ENCODE measurements at regions not wholly inside any gene's neighbourhood (a gene's known extent, or its start where the extent isn't known, plus 50 kb on each side); places are given as distances from the start of the nearest gene placed in this dataset.

GRCh38 chr7:41586931-41587640 lies 115.8 kb downstream of the INHBA start:
- no peak overlapping the region for H3K27ac Mint-ChIP-seq
- DNase-seq (ENCODE audit: low spot score in 2 of 2) (no peak), ATAC-seq (no peak)
- peaks cover 0 to 4% of the 10 kb centered on the region in 2 donors for H3K36me3 Mint-ChIP-seq
- peaks cover 11 to 13% of the 10 kb centered on the region in 2 donors for H3K9me3 Mint-ChIP-seq

DNA sequence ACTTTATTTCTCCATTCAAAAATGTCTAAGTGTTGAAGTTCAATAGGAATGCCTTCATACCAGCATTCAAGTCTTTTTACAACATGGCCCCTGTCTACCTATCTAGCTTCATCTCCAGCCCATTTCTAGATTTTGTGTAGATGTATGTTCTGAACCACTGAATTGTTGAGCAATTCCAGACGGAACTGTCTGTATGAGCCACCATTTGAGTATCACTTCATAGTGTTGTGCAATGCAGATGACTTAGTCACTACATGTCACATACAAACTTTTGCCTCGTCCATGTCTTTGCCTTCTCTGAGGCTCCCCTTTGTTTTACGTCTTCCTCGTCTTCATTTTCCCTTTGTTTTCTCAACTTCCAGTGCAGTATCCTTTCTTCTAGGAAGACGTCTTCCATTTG lies 118.1 kb downstream of the INHBA start:
- Mint-ChIP-seq H3K27ac (no peak overlapping the region), H3K9me3 (peaks cover 17 to 19% of the 10 kb centered on the region in 2 donors), H3K36me3 (no peaks in the 10 kb centered on the region)
- DNase-seq (ENCODE audit: low spot score in 2 of 2) (no peak), ATAC-seq (no peak)

DNA sequence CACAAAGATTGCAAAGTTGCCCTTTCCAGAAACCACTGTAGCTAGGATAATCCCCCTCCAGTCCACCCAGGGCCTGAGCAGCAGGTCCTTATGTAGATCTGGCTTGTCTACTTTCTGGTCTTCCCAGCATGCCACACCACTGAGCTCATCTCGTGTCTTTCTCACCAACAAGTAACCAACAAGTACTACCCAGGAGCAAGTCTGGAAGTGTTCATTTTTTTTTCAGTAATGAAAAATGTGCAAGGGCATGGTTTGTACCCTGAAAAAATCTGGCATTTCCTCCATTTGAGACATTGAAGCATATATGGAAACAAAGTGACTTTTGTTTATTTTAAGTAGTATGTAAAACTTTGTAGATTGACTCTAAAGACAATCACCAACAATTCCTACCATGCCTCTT lies 120.8 kb downstream of the INHBA start:
- ATAC-seq (no peak), DNase-seq (ENCODE audit: low spot score in 2 of 2) (no peak)
- H3K9me3 Mint-ChIP-seq, result peaks cover 13 to 17% of the 10 kb centered on the region in 2 donors
- no peaks in the 10 kb centered on the region for H3K36me3 Mint-ChIP-seq
- H3K27ac Mint-ChIP-seq, result no peak overlapping the region

DNA sequence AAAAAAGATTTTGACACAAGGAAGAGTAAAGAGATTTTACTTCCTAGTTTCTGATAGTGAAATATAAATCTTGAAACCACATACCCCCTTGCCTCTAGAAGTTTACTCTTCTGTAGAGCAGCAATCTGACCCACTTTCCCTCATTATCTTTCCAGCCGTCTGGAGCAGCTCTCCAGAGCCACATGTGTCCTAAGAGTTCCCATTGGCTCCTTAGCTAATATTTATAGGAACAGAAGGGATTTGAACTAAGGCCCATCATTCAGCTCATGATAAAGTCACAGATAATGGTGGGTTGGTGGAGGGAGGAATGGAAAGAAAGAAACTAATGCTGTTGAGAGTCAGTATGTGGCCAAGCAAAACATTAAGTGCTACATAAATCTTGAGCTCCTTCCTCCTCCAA lies 121.8 kb downstream of the INHBA start:
- Mint-ChIP-seq H3K27ac (no peak overlapping the region), H3K9me3 (peaks cover 13 to 17% of the 10 kb centered on the region in 2 donors), H3K36me3 (no peaks in the 10 kb centered on the region)
- DNase-seq (ENCODE audit: low spot score in 2 of 2) (no peak), ATAC-seq (no peak)

- no peak for DNase-seq (ENCODE audit: low spot score in 2 of 2)
- ATAC-seq, result no peak
- Mint-ChIP-seq H3K36me3 (no peaks in the 10 kb centered on the region), H3K9me3 (peaks cover 13 to 17% of the 10 kb centered on the region in 2 donors), H3K27ac (no peak overlapping the region)
These were observed 122.6 kb downstream of the INHBA start for GRCh38 chr7:41579961-41580935.

- Mint-ChIP-seq H3K9me3 (peaks cover 13 to 17% of the 10 kb centered on the region in 2 donors), H3K27ac (no peak overlapping the region), H3K36me3 (no peaks in the 10 kb centered on the region)
- ATAC-seq (no peak), DNase-seq (ENCODE audit: low spot score in 2 of 2) (no peak)
These were observed 124.2 kb downstream of the INHBA start for GRCh38 chr7:41578700-41579099.

DNA sequence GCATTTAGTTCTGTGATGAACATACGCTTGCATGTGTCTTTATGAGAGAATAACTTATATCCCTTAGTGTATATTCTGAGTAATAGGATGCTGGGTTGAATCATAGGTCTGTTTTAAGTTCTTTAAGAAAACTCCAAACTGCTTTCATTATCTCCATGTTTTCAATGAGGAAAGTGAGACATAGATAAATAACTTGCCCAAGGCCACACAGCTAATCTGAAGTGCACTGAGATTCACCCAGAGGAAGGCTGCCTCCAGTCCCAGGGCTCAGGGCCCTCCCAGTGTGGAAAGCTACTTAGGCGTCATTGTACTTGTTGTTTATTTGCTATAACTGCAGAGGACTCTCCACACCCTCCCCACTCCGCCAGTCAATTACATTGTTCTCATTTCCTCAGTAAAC lies 126.7 kb downstream of the INHBA start:
- H3K9me3 Mint-ChIP-seq, result peaks cover 0 to 5% of the 10 kb centered on the region in 2 donors
- H3K27ac Mint-ChIP-seq, result no peak overlapping the region

DNA sequence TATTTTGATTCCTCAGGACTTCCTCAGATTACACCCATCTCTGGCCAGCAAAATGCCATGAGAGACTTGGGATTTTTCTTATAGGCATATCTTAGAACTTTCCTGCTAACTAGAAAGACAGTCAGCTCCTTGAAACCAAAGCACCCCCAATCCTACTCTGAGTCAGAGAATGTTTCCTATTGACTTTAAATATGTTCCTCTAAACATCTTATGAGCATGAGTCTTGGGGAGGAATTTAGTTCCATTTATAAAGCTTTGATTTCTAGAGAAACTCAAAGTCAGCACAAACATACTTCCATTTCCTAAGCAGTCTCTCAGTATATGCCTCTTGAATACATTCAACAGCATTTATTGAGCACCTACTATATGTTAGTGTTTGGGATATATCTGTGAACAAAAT lies 128.5 kb downstream of the INHBA start:
- DNase-seq (ENCODE audit: low spot score in 2 of 2) (no peak), ATAC-seq (no peak)
- Mint-ChIP-seq H3K27ac (no peak overlapping the region), H3K36me3 (no peaks in the 10 kb centered on the region), H3K9me3 (peaks cover 1 to 12% of the 10 kb centered on the region in 2 donors)

More for the DNA sequence above, 126.7 kb downstream of the INHBA start:
- DNase-seq (ENCODE audit: low spot score in 2 of 2), result no peak
- H3K36me3 Mint-ChIP-seq, result no peaks in the 10 kb centered on the region
- ATAC-seq, result no peak

- ATAC-seq (no peak), DNase-seq (ENCODE audit: low spot score in 2 of 2) (no peak)
- H3K27ac Mint-ChIP-seq, result no peak overlapping the region
- H3K9me3 Mint-ChIP-seq, result peaks cover 5 to 16% of the 10 kb centered on the region in 2 donors
- no peaks in the 10 kb centered on the region for H3K36me3 Mint-ChIP-seq
These were observed 129.0 kb downstream of the INHBA start for GRCh38 chr7:41573862-41574261.

- no peak overlapping the region for H3K27ac Mint-ChIP-seq
- H3K9me3 Mint-ChIP-seq, result peaks cover 5 to 16% of the 10 kb centered on the region in 2 donors
- no peaks in the 10 kb centered on the region for H3K36me3 Mint-ChIP-seq
- ATAC-seq, result no peak
- DNase-seq (ENCODE audit: low spot score in 2 of 2), result no peak
These were observed 129.4 kb downstream of the INHBA start for GRCh38 chr7:41573443-41573842.

- Mint-ChIP-seq H3K27ac (no peak overlapping the region), H3K36me3 (no peaks in the 10 kb centered on the region), H3K9me3 (peaks cover 5 to 16% of the 10 kb centered on the region in 2 donors)
- no peak for DNase-seq (ENCODE audit: low spot score in 2 of 2)
- no peak for ATAC-seq
These were observed 129.9 kb downstream of the INHBA start for GRCh38 chr7:41573015-41573414.

GRCh38 chr7:41571573-41571972 lies 131.3 kb downstream of the INHBA start:
- Mint-ChIP-seq H3K27ac (no peak overlapping the region), H3K9me3 (peaks cover 5 to 20% of the 10 kb centered on the region in 2 donors), H3K36me3 (no peaks in the 10 kb centered on the region)
- DNase-seq (ENCODE audit: low spot score in 2 of 2) (no peak), ATAC-seq (no peak)

- Mint-ChIP-seq H3K36me3 (no peaks in the 10 kb centered on the region), H3K27ac (no peak overlapping the region), H3K9me3 (peaks cover 5 to 20% of the 10 kb centered on the region in 2 donors)
- ATAC-seq, result no peak
- DNase-seq (ENCODE audit: low spot score in 2 of 2), result no peak
These were observed 132.1 kb downstream of the INHBA start for GRCh38 chr7:41570766-41571165.

DNA sequence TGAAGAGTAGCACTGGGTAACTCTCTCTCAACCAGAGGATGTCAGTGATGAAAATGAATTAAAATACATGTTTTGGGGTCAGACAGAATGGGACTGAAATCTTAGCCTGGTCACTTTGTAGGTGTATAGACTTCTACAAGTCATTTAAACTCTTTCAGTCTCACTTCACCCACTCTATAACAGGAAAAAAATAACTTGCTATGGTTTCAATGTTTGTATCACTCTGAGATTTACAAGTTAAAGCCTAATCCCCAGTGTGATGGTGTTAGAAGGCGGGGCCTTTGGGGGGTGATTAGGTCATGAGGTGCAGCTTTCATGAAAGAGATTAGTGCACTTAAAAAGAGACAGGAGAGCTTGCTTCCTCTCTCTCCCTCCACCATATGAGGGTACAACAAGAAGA lies 134.8 kb downstream of the INHBA start:
- peaks cover 5 to 27% of the 10 kb centered on the region in 2 donors for H3K9me3 Mint-ChIP-seq
- H3K36me3 Mint-ChIP-seq, result peaks cover 0 to 9% of the 10 kb centered on the region in 2 donors
- DNase-seq (ENCODE audit: low spot score in 2 of 2) (no peak), ATAC-seq (no peak)
- H3K27ac Mint-ChIP-seq, result no peak overlapping the region

DNA sequence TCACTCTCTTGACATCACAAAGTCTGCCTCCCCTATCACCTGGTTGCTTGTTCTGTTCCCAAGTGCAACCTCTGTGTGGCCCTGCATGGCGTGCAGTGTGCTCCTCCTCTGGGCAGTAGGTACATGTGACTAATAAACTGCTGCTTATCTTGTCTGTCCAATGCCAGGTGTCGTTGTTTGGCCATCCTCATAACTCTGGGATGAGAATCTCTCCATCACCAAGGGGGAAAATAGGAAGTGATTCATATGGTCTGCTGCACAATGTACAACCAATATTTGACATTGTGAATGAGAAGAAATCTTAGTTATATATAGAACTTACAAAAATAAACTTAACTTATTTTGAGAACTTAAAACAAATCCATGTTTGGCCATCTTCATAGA lies 135.2 kb downstream of the INHBA start:
- Mint-ChIP-seq H3K36me3 (peaks cover 0 to 9% of the 10 kb centered on the region in 2 donors), H3K9me3 (peaks cover 6 to 27% of the 10 kb centered on the region in 2 donors), H3K27ac (no peak overlapping the region)
- no peak for ATAC-seq
- no peak for DNase-seq (ENCODE audit: low spot score in 2 of 2)

DNA sequence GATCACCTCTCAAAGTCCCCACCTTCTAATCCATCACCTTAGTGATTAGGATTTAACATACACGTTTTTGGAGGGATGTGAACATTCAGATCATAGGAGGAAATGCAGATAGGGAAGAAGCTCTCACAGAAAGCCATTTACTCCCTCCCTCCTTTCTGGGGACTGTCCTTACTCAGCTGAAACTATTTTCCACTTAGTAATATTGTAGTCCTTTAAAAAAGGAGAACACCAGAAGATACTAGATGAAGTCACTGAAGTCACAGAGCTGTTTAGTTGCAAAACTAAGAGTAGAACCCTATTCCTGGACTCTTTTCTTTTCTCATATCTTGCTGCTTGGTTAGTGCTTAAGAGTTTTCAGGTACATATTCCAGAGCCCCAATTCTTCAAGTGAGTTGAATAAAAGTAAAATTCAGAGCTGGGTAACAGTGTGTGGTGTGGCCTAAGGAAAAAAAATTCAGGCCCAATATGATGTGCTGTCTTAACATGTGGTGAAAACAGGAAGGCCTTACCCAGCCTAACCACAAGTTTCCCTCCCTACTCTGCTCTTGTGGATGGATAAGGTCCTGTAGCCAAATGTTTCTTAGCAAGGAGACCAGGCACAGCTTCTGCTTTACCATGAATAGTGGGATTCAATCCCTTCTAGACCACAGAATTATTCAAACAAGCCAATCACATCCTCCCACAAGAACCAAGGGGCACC lies 135.7 kb downstream of the INHBA start:
- Mint-ChIP-seq H3K27ac (no peak overlapping the region), H3K36me3 (peaks cover 0 to 9% of the 10 kb centered on the region in 2 donors), H3K9me3 (peaks cover 9 to 31% of the 10 kb centered on the region in 2 donors)
- ATAC-seq (no peak), DNase-seq (ENCODE audit: low spot score in 2 of 2) (no peak)

DNA sequence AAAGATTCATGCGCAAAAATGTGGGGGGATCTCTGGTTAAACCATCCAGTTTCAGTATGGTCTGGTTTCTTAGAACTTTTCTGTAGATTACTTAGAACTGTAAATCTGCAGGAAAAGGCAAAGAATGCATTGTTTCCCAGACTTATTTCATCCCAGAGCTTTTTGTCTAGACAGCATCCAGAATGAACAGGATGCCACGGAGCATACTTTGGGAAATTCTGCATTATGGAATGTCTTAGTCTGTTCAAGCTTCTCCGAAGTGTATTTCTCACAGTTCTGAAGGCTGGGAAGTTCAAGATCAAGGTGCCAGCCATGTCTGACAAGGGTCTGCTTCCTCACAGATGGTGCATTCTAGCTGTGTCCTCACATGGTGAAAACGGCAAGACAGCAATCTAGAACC lies 136.3 kb downstream of the INHBA start:
- peaks cover 0 to 9% of the 10 kb centered on the region in 2 donors for H3K36me3 Mint-ChIP-seq
- ATAC-seq (no peak), DNase-seq (ENCODE audit: low spot score in 2 of 2) (no peak)
- peaks cover 9 to 31% of the 10 kb centered on the region in 2 donors for H3K9me3 Mint-ChIP-seq
- no peak overlapping the region for H3K27ac Mint-ChIP-seq
